SKM-1 treated with dmso at 0.1 percent for 144 hours (cell line): ENCODE measurements at regions not wholly inside any gene's neighbourhood (a gene's known extent, or its start where the extent isn't known, plus 50 kb on each side); places are given as distances from the start of the nearest gene placed in this dataset.

ENCODE experiments used
- DNase-seq: peaks from one replicate; lab custom pipeline; 2025; ENCODE audit not compliant: unreplicated experiment; lab: John Stamatoyannopoulos, UW

DNA sequence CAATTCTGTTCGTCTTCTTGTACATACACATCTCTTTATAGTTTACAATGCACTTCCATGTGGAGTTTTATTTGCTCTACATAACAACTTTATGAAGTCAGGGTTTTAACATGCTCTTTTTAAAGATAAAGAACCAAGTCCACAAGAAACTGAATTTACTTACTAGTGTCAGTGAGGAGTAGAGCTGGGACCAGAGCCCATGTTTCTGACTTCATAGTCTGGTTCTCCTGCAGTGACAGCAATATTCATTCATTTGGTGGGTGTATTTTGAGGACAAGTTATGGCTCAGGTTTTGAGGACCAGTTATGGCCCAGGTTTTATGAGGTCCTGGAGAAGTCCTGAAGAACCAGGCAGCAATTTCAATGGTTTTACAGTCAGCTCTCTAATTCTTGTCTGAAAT lies 481.9 kb upstream of the TNC start:
- DNase-seq = no peak

DNA sequence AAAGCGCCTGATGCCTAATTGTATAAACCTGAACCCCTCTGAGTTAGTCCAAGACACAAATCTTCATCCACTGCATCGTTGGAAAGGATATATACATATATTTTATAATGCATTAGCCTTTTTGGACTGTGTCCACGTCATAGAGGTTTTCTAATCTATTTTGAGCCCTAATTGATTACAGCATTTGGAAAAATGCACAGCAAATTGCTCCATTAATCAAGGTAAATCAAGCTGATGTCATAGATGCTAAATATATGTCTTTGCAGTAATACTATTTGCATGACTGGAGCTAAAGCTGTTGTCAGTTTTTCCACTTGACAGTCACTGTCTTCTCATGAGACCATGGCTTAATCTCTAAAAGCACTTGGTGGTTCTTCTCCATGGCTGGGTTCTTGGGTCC lies 483.5 kb upstream of the TNC start:
- DNase-seq = no peak

DNA sequence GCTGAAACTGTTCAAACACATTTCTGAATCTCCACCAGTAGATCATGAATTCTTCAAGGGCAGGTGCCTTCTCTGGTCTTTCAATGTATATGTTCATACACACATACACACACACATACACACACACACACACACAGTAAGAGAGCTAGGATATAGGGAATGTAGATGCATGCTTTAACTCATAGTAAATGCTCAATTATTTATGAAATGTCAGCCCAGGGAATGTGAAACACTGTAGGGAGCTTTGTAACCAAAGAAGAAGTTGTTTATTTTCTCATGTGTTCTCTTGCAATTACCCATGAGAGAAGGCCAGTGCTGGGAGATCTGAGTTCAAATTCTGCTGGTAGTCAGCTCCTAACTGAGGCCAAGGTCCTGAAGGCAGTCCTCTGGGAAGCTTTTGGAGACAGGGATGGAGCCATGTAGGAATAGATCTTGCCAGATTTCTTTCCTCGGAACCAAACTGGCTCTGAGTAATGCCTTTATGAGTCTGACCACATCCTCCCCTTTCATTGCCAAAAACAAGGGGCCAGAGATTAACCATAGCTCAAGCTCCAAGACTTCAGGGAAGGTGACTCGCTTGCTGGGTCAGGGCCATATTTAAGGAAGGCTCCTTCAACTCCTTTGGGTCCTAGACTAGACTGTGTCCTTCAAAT lies 487.0 kb upstream of the TNC start:
- DNase-seq = no peak

DNA sequence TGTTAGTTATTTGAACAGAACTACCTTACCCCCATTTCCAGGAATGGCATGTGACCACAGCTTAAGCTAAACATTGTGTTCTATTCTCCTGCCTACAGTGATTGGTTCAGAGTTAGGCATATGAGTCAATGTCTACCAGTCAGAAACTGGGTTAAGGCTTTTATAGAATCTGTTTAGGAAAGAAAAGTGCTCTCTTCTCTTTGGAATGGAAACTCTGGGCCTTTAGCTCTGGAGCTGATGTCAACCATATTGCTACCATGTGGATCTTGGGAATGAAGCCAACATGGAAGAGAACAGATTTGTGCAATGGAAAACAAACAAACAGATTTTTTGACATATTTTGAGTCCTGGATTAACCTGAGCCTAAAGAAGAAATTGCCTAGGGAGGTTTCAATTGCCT lies 488.9 kb upstream of the TNC start:
- DNase-seq = no peak

DNA sequence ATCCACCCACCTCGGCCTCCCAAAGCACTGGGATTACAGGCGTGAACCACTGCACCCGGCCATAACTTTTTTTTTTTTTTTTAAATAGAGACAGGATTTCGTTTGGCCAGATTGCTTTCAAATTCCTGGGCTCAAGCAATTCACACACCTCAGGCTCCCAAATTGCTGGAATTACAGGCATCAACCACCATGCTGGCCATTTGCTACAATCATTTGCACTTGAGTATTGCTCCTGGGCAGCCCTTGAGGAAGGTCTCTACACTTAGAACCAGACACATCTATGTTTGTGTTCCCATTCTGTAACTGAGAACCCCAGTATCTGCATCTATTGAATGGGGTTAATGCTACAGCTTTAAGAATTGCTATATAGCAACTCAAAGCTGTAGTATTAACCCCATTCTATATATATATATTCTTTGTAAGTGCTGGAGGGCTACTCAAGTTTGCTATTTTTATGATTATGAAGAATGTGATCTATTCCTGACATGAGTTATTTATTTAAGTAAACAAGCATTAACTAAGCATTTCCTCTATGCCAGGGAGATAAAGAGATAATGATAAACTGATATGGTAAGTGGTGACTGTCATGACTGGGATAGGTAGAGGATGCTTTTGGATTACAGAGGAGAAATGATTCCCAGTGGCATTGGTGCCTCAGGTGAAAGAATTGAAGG lies 496.5 kb upstream of the TNC start:
- no peak for DNase-seq

DNA sequence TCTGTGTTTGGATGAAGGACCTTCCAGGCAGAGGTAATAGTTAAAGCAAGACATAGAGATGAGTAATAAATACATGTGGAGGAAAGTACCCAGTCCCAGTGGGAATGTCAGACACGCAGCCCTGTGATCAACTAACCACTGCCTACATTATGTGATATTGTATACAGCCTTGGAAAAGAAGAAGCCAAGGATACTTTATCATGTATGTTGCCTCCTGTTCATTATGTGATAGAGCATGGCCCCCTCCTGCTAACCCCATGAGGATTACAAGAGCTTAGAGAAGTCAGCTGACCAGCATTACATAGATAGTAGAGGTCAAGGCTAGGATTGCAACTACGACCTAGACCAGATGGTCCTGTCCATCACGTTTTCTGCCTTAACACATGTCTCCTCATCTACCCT lies 497.0 kb upstream of the TNC start:
- DNase-seq = no peak

DNA sequence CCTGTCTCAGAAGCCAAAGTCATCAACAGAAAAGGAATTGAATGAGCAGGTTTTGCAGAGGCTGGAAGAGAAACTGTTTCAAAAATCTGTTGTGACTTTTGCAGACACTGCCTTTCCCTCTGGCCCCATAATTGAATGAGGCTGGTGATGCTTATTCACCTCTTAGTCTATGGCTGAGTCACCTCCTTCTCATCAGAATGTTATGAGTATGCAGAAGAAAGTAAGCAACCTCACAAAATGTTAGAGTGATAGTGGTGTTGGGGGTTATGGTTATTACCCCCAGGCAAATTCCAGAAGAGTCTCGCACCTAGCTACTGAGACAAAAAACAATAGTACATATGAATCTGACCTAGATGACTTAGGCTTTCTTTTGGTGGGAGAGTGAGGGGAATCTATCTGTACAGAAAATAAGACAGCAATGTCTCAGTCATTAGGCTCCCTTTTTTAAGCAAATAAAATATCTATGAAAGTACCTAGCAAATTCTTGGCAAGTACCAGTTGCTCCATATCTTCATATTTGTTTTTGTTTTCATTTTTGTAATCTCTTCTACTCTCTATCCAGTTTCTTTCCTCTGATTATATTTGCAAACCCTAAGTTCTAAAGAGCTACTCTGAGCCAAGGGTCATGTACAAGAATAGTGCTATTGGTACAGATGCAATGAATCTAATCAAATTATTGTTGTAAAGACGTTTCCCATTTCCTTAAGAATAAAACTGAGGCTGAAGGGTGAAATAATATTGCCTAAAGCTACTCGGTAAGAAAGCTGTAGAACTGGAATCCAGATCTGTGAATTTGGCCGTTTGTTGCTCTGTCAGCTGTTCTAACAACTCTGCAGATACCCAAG lies 498.1 kb upstream of the TNC start:
- no peak for DNase-seq

DNA sequence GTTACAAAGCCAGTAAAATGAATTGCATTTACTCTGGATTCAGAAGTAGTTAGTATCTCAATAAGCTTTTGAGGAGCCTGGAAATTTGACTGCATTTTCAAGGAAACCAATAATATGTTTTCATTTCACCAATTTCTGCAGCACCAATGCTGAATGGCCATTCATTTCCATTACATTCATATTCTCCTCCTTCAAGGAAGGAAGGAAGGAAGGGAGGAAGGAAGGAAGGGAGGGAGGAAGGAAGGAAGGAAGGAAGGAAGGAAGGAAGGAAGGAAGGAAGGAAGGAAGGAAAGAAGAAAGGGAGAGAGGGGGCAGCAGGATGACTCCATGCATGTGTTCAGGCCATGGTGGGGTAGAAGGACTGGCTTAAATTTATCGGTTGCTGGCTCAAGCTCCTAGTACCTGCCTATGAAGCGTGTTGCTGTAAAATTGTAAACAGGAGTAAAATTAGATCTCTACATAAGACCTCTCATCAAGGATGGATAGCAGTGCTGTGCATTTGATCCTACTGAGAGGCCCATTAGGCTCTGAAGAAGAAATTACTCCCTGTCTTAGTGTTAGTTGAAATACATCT lies 498.8 kb upstream of the TNC start:
- DNase-seq = no peak

DNA sequence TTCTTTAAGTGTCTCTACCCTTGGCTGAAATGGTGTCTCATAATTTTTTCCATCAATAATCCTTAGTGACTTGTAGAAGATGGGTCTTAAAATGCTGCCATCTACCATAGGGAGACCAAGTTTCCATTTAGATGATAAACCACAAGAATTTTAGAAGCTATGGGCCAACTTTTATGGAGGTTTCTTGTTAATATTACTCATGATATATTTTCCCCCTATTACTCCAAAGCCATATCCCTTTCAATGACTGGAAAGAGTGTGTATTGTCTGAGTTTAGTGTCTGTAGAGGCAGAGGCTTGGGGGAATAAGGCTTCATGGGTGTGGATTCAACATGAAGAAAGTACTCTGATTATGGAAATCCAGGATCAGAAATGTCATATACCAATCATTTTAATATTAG lies 507.3 kb upstream of the TNC start:
- DNase-seq = no peak

DNA sequence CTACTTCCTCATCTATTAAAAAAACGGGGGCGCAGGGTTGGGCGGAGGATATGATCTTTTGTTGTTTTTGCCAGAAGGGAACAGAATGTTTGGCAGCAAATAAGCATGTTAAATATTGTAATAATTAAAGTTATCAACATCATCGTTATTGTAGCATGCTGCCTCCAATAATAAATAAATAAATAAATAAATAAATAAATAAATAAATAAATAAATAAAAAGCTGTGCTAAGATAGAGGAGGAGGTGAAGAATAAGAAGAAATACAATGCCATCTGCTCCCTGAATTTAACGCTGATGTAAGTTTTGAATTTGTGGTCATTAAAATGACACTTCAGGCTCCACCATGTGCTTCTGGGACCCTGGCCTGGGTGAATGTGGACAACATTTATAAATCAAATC lies 508.0 kb upstream of the TNC start:
- no peak for DNase-seq

DNA sequence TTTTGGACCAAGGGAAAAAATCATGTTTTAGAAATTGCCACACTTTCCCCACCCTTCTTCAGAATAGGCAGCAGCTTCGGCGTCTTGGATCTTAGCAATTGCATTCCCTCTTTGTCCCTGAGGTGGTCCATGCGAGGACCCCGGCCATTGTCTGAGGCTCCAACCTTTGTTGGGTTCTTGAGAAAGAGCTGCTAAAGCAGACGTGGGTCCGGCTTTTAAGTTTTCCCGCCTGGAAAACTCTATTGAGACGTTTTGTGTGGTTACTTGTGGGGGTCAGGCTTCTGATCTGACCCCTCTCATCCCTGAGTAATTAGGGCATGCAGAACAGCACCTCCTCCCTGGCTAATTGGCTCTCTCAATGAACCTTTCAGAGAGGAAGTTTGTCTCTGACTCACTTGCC lies 509.6 kb upstream of the TNC start:
- no peak for DNase-seq

DNA sequence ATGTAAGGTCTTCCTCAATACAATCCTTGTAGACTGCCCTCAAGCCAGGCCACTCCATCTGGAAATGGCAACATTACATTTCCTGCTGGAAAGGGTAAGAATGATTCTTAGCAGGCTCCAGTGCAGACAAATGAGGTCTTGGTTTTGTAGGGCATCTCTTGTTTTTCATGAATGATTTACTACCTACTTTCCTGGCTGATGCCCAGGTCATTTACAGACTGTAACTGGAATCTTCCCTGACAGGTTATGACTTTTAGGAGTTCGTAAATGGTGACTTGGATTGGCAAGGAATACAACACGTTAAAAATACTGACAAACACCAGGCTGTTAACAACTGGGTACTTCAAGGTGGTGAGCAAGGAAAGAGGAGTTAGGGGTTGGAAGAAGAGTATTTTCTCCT lies 510.5 kb upstream of the TNC start:
- DNase-seq = no peak

DNA sequence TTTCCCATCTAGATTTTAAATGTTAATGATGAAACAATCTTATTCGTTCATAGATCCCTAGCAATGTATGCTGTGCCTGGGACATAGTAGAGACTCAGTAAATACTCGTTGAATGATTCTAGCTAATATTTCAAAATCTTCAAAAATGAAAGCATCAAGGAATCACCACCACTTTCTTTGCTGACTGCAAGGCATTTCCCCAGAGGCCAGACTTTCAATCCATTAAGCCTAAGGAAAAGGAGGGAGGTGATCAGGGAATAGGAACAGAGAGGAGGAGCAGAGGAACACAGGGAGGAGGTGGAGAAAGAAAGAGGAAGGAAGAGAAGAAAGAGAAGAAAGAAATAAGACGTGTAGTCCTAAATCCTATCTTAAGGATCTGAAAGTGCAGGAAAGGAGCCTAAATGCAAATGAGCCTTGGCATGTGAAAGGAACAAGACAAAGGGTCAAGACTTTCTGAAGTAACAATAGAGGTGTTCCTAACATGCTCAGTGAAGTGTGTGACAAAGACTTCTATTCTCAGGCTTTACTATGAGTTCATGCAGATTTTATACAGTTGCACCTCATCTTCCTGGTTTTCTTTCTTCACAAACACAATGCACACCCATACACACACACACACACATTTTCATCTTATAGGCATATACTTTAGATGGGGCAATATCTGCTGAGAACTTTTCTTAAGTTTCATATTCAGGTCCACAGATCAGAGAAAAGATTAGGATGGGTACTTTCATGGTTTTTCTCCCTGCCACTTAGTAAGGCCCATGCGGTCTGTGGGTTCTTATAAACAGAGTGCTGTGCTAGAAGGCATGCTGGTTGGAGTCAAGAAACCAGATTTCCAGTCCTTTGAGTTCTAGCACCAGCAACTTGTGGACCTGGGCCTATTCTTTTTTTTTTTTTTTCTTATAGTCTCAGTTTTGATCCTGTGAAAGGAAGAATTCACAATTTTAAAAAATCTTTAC lies 512.2 kb upstream of the TNC start:
- no peak for DNase-seq

DNA sequence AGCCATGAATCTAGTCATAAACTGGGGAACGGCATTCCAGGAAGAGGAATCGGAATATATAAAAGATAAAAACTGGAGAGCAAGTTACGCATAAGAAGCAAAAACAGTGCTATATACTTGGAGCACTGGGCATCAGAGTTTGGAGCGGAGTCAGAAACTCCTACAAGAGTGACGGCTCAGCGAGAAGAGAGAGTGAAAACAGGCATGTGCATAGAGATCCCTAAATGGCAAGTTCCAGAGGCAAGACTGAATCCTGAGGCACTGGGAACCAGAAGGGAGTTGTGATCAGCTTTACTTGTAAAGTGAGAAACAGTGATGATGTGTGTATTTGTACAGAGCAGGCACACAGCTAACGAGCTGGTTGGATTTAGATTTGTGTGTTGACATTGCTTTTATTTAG lies 514.4 kb upstream of the TNC start:
- DNase-seq = no peak

DNA sequence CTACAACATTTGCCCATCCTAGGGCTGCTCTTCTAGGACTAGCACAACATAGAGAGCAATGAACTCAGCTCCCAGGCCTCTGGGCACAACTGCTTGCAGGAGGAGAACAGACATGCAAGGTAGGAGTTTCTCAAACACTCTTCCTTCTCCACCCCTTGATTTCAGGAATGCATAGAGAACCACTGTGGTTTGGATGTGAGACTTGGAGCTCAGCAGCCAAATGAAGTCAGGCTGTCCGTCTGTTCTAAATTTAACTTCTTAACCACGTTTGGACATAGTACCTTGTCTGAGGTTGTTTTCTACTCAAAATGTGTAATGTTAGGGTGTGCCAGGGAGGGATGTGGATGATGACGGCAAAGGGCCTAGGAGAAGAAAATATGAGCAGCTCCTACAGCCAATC lies 515.1 kb upstream of the TNC start:
- DNase-seq = no peak

DNA sequence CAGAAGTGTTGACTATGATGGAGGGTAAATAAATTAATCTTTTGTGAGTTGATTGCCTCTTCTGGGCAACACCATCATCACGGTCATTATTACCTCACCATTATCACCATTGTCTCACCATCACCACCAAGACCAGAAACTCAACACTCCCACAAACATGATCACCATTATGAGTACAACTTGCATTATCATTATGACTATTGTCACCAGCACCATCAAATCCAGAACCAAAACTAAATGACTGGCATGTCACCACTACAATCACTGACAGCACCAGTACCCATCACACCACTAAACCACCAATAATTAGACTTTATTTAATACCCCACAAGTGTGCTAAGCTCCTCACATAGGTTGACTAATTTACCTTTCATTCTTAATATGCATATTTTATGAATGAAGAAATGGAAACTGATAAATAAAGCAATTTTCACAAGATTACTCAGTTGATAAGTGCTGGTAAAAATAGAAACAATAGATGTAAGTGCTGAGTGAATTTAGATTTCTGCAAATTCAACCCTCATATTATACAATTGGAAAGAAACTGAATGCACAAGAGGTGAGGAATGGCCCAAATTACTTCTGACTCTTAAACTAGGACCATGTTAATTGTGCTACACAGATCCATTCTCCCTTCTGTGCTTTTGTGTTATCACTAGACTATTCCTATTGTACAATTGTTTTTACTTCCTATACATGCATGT lies 517.8 kb upstream of the PAPPA start:
- no peak for DNase-seq

DNA sequence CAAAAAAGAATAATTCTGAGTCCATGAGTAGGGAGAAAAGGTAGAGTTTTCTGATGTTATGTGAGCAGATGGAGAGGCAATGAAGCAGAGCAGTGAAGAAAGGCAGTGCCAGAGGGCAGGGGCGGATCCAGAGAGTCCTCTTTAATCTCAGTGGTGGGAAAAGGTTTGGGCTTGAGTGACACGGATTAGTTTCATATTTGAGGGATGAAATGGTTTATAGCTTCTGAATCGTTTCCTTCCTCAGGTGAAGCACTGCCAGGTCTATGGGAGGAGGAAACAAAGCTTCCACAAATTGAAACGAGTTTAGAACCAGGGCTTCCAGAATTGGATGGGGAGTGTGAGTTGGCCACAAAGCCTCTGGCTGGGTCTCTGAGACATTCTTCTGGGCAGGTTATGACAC lies 517.0 kb upstream of the PAPPA start:
- no peak for DNase-seq

DNA sequence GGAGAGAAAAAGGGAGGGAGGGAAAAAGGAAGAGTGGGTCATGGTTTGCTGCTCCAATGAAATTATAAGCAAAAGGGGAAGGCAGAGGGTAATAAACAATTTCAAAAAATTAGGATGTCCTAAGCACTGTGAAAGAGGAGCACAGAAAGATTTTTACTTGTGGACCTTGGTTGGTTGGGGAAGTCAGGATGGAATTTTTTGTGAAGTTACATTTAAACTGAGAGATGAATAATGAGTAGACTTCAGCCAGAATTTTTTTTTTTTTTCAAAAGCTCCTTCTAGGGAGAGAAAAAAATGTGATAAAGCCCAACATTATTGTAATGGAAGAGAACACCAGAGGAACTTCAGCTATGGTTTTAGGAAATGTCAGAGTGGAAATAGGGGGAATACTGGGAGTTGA lies 515.9 kb upstream of the PAPPA start:
- no peak for DNase-seq

DNA sequence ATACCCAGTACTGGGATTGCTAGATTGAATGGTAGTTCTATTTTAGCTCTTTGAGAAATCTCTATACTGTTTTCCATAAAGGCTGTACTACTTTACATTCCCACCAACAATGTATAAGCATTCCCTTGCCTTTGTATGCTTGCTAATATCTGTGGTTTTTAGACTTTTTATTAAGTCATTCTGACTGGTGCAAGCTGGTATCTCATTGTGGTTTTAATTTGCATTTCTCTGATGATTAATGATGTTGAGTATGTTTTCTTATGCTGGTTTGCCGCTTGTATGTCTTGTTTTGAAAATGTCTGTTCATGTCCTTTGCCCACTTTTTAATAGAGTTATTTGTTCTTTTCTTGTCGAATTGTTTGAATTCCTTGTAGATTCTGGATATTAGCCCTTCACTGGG lies 512.7 kb upstream of the PAPPA start:
- no peak for DNase-seq

DNA sequence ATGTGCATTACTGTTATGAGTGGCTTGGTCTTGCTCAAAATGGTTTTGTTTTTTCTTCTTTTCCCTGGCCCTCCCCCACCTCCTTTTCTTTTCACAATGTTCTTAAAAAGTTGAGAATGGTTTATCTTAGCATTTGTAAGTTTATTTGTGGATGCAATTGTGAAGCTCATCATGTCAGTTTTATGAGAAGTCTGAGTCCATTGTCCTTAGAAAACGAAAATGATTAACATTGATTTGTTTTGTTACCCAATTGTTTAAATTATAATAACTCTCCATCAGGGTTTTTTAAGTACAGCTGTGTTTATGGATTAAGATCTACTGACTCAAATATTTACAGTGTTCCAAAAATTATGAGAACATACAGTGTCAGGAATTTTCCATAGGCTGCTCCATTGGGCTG lies 511.3 kb upstream of the PAPPA start:
- no peak for DNase-seq
